CD4-positive, alpha-beta T cell (primary cell): ENCODE measurements at regions not wholly inside any gene's neighbourhood (a gene's known extent, or its start where the extent isn't known, plus 50 kb on each side); places are given as distances from the start of the nearest gene placed in this dataset.

ENCODE experiments used
- ATAC-seq: fragments of 200-7000 bp; cut with Tn5 transposase; one replicate; pipeline ENCODE4 v1.10.0; 2022; ENCODE audit warnings: mild to moderate bottlenecking; ENCODE audit not compliant: poor library complexity
- CTCF ChIA-PET: fragments of 350-600 bp; sonication (Branson Sonifier 250); formaldehyde crosslinking; loops from one replicate; lab custom pipeline; 2021; ENCODE audit warnings: antibody characterized with exemption, inconsistent platforms; lab: Charles Lee
- POLR2A ChIA-PET: fragments of 350-600 bp; sonication (Branson Sonifier 250); formaldehyde crosslinking; loops from one replicate; lab custom pipeline; 2021; ENCODE audit warnings: antibody characterized with exemption, inconsistent platforms; lab: Charles Lee
- DNase-seq, 14 experiments: peaks; one replicate each; pipeline ENCODE4 v3.0.0-alpha.2; 2013 to 2020; ENCODE audit warnings: mixed read lengths in 2 of 14
- H3K27ac ChIP-seq, 2 donors: one replicate each; pipeline versions ENCODE4 v1.5.1 to v1.7.0; 2013; ENCODE audit warnings: low read length in 2 of 2, low read depth in 1 of 2, mild to moderate bottlenecking in 1 of 2
- H3K27me3 ChIP-seq, 2 experiments: 1 replicate in 1 of 2; 2 replicates in 1 of 2; pipeline versions ENCODE4 v1.6.1 to v1.7.0; 2013; ENCODE audit warnings: low read length in 2 of 2, control low read depth in 1 of 2, mild to moderate bottlenecking in 1 of 2, moderate library complexity in 1 of 2; ENCODE audit not compliant: insufficient read depth in 2 of 2, control insufficient read depth in 1 of 2
- H3K36me3 ChIP-seq: one replicate; pipeline ENCODE4 v1.6.1; 2013; ENCODE audit warnings: low read length, control low read depth; ENCODE audit not compliant: insufficient read depth
- H3K4me1 ChIP-seq: one replicate; pipeline ENCODE4 v1.6.1; 2013; ENCODE audit warnings: low read length, control low read depth; ENCODE audit not compliant: insufficient read depth
- H3K4me3 ChIP-seq: one replicate; pipeline ENCODE4 v1.5.1; 2013; ENCODE audit warnings: mild to moderate bottlenecking, low read length, moderate library complexity
- H3K9me3 ChIP-seq, 2 experiments: 1 replicate in 1 of 2; 2 replicates in 1 of 2; pipeline versions ENCODE4 v1.6.1 to v1.7.0; 2013; ENCODE audit warnings: low read length in 2 of 2, mild to moderate bottlenecking in 2 of 2, control low read depth in 1 of 2, moderate library complexity in 1 of 2; ENCODE audit not compliant: control insufficient read depth in 1 of 2, insufficient read depth in 1 of 2
- H3K27ac Mint-ChIP-seq: one replicate; pipeline ENCODE4 v1.8.0; 2020; ENCODE audit warnings: mixed read lengths
- H3K27me3 Mint-ChIP-seq: one replicate; pipeline ENCODE4 v1.8.0; 2021; ENCODE audit warnings: mixed read lengths
- H3K36me3 Mint-ChIP-seq: one replicate; pipeline ENCODE4 v1.8.0; 2021; ENCODE audit warnings: low read depth, mixed read lengths
- H3K4me1 Mint-ChIP-seq: one replicate; pipeline ENCODE4 v1.8.0; 2021; ENCODE audit warnings: low read depth, mixed read lengths
- H3K4me3 Mint-ChIP-seq: one replicate; pipeline ENCODE4 v1.8.0; 2020; ENCODE audit warnings: mild to moderate bottlenecking, mixed read lengths
- H3K9me3 Mint-ChIP-seq: one replicate; pipeline ENCODE4 v1.8.0; 2020; ENCODE audit warnings: mixed read lengths
- CTCF ChIP-seq: fragments of 200-600 bp; IDR thresholded peaks from one replicate; pipeline ENCODE4 v1.8.0; 2022; ENCODE audit warnings: antibody characterized with exemption, mild to moderate bottlenecking
- intact Hi-C, 2 experiments: fragments of 100-400 bp; cut with DNase I in 1 of 2; cut with micrococcal nuclease in 1 of 2; formaldehyde crosslinking; loops; one replicate each; pipeline versions ENCODE4 v1.15.1 to v1.9.0; 2023 to 2025; cut with DNase I, micrococcal nuclease

- Histone ChIP-seq H3K36me3 (no peaks in the 10 kb centered on the region), H3K27ac (no peak overlapping the region), H3K4me1 (no peaks in the 10 kb centered on the region), H3K4me3 (no peak overlapping the region), H3K27me3 (no peaks in the 10 kb centered on the region), H3K9me3 (no peaks in the 10 kb centered on the region)
- no peak overlapping the region for H3K27ac Mint-ChIP-seq
- ChIA-PET POLR2A (no interaction called here), CTCF (no interaction called here)
- TF ChIP-seq CTCF: no peak
- no peaks in the 10 kb centered on the region for H3K9me3 Mint-ChIP-seq
- DNase-seq (no peak), ATAC-seq (no peak)
- intact Hi-C loops: no loop called here
- no peaks in the 10 kb centered on the region for H3K27me3 Mint-ChIP-seq
- no peaks in the 10 kb centered on the region for H3K36me3 Mint-ChIP-seq
- no peak overlapping the region for H3K4me3 Mint-ChIP-seq
- H3K4me1 Mint-ChIP-seq: no peaks in the 10 kb centered on the region
Observed at GRCh38 chr2:6554466-6554865, 311.2 kb downstream of the CMPK2 start.

GRCh38 chr2:6556755-6557154 lies 309.0 kb downstream of the CMPK2 start:
- no peaks in the 10 kb centered on the region for H3K36me3 ChIP-seq
- H3K4me1 Mint-ChIP-seq: no peaks in the 10 kb centered on the region
- no peaks in the 10 kb centered on the region for H3K36me3 Mint-ChIP-seq
- no peak overlapping the region for H3K27ac Mint-ChIP-seq
- no peak overlapping the region for H3K4me3 Mint-ChIP-seq
- TF ChIP-seq CTCF: no peak
- ChIA-PET CTCF (no interaction called here), POLR2A (no interaction called here)
- intact Hi-C loops: no loop called here
- H3K4me3 ChIP-seq: no peak overlapping the region
- ATAC-seq (no peak), DNase-seq (no peak)
- no peaks in the 10 kb centered on the region for H3K4me1 ChIP-seq
- no peaks in the 10 kb centered on the region for H3K27me3 ChIP-seq
- no peaks in the 10 kb centered on the region for H3K27me3 Mint-ChIP-seq
- no peaks in the 10 kb centered on the region for H3K9me3 ChIP-seq
- H3K9me3 Mint-ChIP-seq: no peaks in the 10 kb centered on the region
- H3K27ac ChIP-seq: no peak overlapping the region

- H3K4me3 ChIP-seq: no peak overlapping the region
- ATAC-seq (no peak), DNase-seq (no peak)
- intact Hi-C loops: no loop called here
- Mint-ChIP-seq H3K36me3 (no peaks in the 10 kb centered on the region), H3K4me1 (no peaks in the 10 kb centered on the region), H3K9me3 (no peaks in the 10 kb centered on the region), H3K27me3 (no peaks in the 10 kb centered on the region), H3K27ac (no peak overlapping the region), H3K4me3 (no peak overlapping the region)
- H3K27me3 ChIP-seq: no peaks in the 10 kb centered on the region
- H3K27ac ChIP-seq: no peak overlapping the region
- no peak for TF ChIP-seq CTCF
- no peaks in the 10 kb centered on the region for H3K36me3 ChIP-seq
- H3K4me1 ChIP-seq: no peaks in the 10 kb centered on the region
- no peaks in the 10 kb centered on the region for H3K9me3 ChIP-seq
- ChIA-PET POLR2A (no interaction called here), CTCF (no interaction called here)
Observed at GRCh38 chr2:6557737-6558136, 308.0 kb downstream of the CMPK2 start.
